H9 (cell line): ENCODE measurements at regions not wholly inside any gene's neighbourhood (a gene's known extent, or its start where the extent isn't known, plus 50 kb on each side); places are given as distances from the start of the nearest gene placed in this dataset.

Experiments
- DNase-seq: peaks from one replicate; pipeline ENCODE4 v3.0.0-alpha.2; 2017
- H2AFZ ChIP-seq: one replicate; pipeline ENCODE4 v1.6.1; 2013; ENCODE audit warnings: mild to moderate bottlenecking, low read length, control low read depth, moderate library complexity
- H2AK5ac ChIP-seq: 2 replicates; pipeline ENCODE4 v1.6.1; 2013; ENCODE audit warnings: low read length, control low read depth, mixed read lengths; ENCODE audit not compliant: insufficient read length
- H2BK120ac ChIP-seq: one replicate; pipeline ENCODE4 v1.6.1; 2013; ENCODE audit warnings: low read depth, mild to moderate bottlenecking, low read length, control low read depth, inconsistent platforms; ENCODE audit not compliant: poor library complexity, severe bottlenecking
- H2BK12ac ChIP-seq: 2 replicates; pipeline ENCODE4 v1.6.1; 2013; ENCODE audit warnings: low read length, control low read depth, mixed read lengths, low read depth; ENCODE audit not compliant: insufficient read length
- H2BK15ac ChIP-seq: 2 replicates; pipeline ENCODE4 v1.6.1; 2013; ENCODE audit warnings: low read depth, low read length, control low read depth
- H2BK20ac ChIP-seq: one replicate; pipeline ENCODE4 v1.6.1; 2013; ENCODE audit warnings: low read depth, mild to moderate bottlenecking, low read length, control low read depth, inconsistent platforms; ENCODE audit not compliant: poor library complexity, severe bottlenecking
- H2BK5ac ChIP-seq: 2 replicates; pipeline ENCODE4 v1.6.1; 2013; ENCODE audit warnings: low read length, control low read depth, mixed read lengths; ENCODE audit not compliant: insufficient read length
- H3K14ac ChIP-seq: 2 replicates; pipeline ENCODE4 v1.6.1; 2013; ENCODE audit warnings: low read length, control low read depth; ENCODE audit not compliant: insufficient read depth
- H3K18ac ChIP-seq: 2 replicates; pipeline ENCODE4 v1.6.1; 2013; ENCODE audit warnings: low read depth, mild to moderate bottlenecking, mixed read lengths, low read length, control low read depth; ENCODE audit not compliant: insufficient read length
- H3K23ac ChIP-seq: 2 replicates; pipeline ENCODE4 v1.6.1; 2013; ENCODE audit warnings: low read length, control low read depth, mixed read lengths, low read depth; ENCODE audit not compliant: insufficient read length
- H3K23me2 ChIP-seq: 2 replicates; pipeline ENCODE4 v1.6.1; 2013; ENCODE audit warnings: low read depth, mild to moderate bottlenecking, mixed read lengths, low read length, control low read depth; ENCODE audit not compliant: insufficient read length, poor library complexity, severe bottlenecking
- H3K27ac ChIP-seq: 2 replicates; pipeline ENCODE4 v1.5.1; 2013; ENCODE audit warnings: low read length, control low read depth, mixed read lengths, low read depth; ENCODE audit not compliant: insufficient read length
- H3K27me3 ChIP-seq: 2 replicates; pipeline ENCODE4 v1.6.1; 2013; ENCODE audit warnings: low read length, control low read depth, inconsistent platforms; ENCODE audit not compliant: insufficient read depth
- H3K4ac ChIP-seq: 2 replicates; pipeline ENCODE4 v1.6.1; 2013; ENCODE audit warnings: low read depth, mild to moderate bottlenecking, control low read depth, inconsistent platforms, low read length, moderate library complexity
- H3K4me1 ChIP-seq: 2 replicates; pipeline ENCODE4 v1.6.1; 2013; ENCODE audit warnings: low read length, control low read depth, inconsistent platforms; ENCODE audit not compliant: insufficient read depth
- H3K4me2 ChIP-seq: 2 replicates; pipeline ENCODE4 v1.6.1; 2013; ENCODE audit warnings: low read length, control low read depth, mixed read lengths; ENCODE audit not compliant: insufficient read length, insufficient read depth
- H3K56ac ChIP-seq: 2 replicates; pipeline ENCODE4 v1.6.1; 2013; ENCODE audit warnings: low read depth, mild to moderate bottlenecking, mixed read lengths, low read length, control low read depth; ENCODE audit not compliant: insufficient read length
- H3K79me1 ChIP-seq: 2 replicates; pipeline ENCODE4 v1.6.1; 2013; ENCODE audit warnings: low read depth, mild to moderate bottlenecking, moderate library complexity, low read length, control low read depth, inconsistent platforms; ENCODE audit not compliant: insufficient read depth, poor library complexity, severe bottlenecking
- H3K79me2 ChIP-seq: 2 replicates; pipeline ENCODE4 v1.6.1; 2013; ENCODE audit warnings: low read length, control low read depth, inconsistent platforms; ENCODE audit not compliant: insufficient read depth
- H3K9ac ChIP-seq: 2 replicates; pipeline ENCODE4 v1.6.1; 2013; ENCODE audit warnings: low read length, control low read depth, mixed read lengths; ENCODE audit not compliant: insufficient read length; ENCODE audit errors: extremely low read depth
- H3K9me3 ChIP-seq: one replicate; pipeline ENCODE4 v1.6.1; 2013; ENCODE audit warnings: low read depth, low read length, inconsistent platforms; ENCODE audit not compliant: control insufficient read depth
- H3T11ph ChIP-seq: one replicate; pipeline ENCODE4 v1.6.1; 2013; ENCODE audit warnings: mild to moderate bottlenecking, low read length, control low read depth, inconsistent platforms
- H4K20me1 ChIP-seq: one replicate; pipeline ENCODE4 v1.6.1; 2013; ENCODE audit not compliant: control insufficient read depth, insufficient read length, insufficient read depth
- H4K5ac ChIP-seq: 2 replicates; pipeline ENCODE4 v1.6.1; 2013; ENCODE audit warnings: low read depth, mild to moderate bottlenecking, mixed read lengths, low read length, control low read depth; ENCODE audit not compliant: insufficient read length
- H4K8ac ChIP-seq: replicated peaks from 2 replicates; pipeline ENCODE4 v1.6.1; 2013; ENCODE audit warnings: low read length, control low read depth, mixed read lengths, low read depth; ENCODE audit not compliant: insufficient read length
- H4K91ac ChIP-seq: 2 replicates; pipeline ENCODE4 v1.6.1; 2013; ENCODE audit warnings: low read depth, mild to moderate bottlenecking, moderate library complexity, mixed read lengths, low read length, control low read depth; ENCODE audit not compliant: insufficient read length
- H3K27ac Mint-ChIP-seq, 3 experiments: 2 replicates in 2 of 3; 3 replicates in 1 of 3; pipeline ENCODE4 v1.8.0; 2020 to 2021; ENCODE audit warnings: mixed read lengths in 3 of 3, mild to moderate bottlenecking in 1 of 3, moderate library complexity in 1 of 3
- H3K27me3 Mint-ChIP-seq: 2 replicates; pipeline ENCODE4 v1.8.0; 2021; ENCODE audit warnings: low read depth, mild to moderate bottlenecking, moderate library complexity, mixed read lengths
- H3K36me3 Mint-ChIP-seq, 3 experiments: 2 replicates in 2 of 3; 3 replicates in 1 of 3; pipeline ENCODE4 v1.8.0; 2020 to 2021; ENCODE audit warnings: low read depth in 3 of 3, mixed read lengths in 3 of 3; ENCODE audit not compliant: insufficient read depth in 1 of 3
- H3K4me1 Mint-ChIP-seq, 2 experiments: 2 replicates each; pipeline ENCODE4 v1.8.0; 2020; ENCODE audit warnings: mixed read lengths in 2 of 2
- H3K4me3 Mint-ChIP-seq, 2 experiments: 2 replicates in 1 of 2; 3 replicates in 1 of 2; pipeline ENCODE4 v1.8.0; 2020 to 2021; ENCODE audit warnings: mild to moderate bottlenecking in 2 of 2, mixed read lengths in 2 of 2, moderate library complexity in 1 of 2
- H3K9me3 Mint-ChIP-seq, 2 experiments: 2 replicates in 1 of 2; 3 replicates in 1 of 2; pipeline ENCODE4 v1.8.0; 2020; ENCODE audit warnings: mild to moderate bottlenecking in 2 of 2, mixed read lengths in 2 of 2, moderate library complexity in 1 of 2
- WGBS: extraction: QIAGEN DNeasy Blood & Tissue Kit; methylation state at CpG from one replicate; pipeline ENCODE4 v1.1.7; 2013; ENCODE audit warnings: missing lambda C conversion rate, low lambda C conversion rate, mixed read lengths; ENCODE audit not compliant: insufficient read length; ENCODE audit errors: extremely low coverage; 5-methylcytosine and 5-hydroxymethylcytosine counted together
- TF ChIP-seq, protein P1 (sequence below): fragments of 200-600 bp; sonication (generic); conservative IDR thresholded peaks from 3 replicates; pipeline ENCODE4 v1.8.0; 2021; ENCODE audit warnings: antibody characterized with exemption, mild to moderate bottlenecking

DNA sequence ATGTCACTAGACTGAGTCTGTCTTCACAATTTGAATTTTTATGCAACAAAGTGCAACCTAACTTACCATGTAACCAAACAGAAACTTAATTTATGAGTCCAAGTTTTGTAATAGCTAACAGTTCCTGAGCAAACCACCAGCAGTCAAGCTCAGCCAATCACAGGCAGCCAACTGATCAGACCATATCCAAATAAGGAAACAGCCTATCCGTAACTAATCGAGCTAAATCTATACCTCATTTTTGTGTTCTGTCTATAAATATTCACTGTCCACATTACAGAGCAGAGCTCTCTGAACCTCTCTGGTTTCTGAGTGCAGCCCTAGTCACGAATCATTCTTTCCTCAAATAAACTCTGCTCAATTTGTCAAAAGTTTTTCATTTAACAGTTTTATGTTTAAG lies 367.6 kb downstream of the PRR32 start:
- no peak overlapping the region for H3K4ac ChIP-seq
- H4K8ac ChIP-seq = no peak overlapping the region
- H3K27ac ChIP-seq = no peak overlapping the region
- DNase-seq = no peak
- no peak overlapping the region for H2BK12ac ChIP-seq
- no peak overlapping the region; a peak in 1 of 7 replicates for H3K27ac Mint-ChIP-seq
- peaks cover 5% of the 10 kb centered on the region in 2 experiments for H3K9me3 Mint-ChIP-seq
- H3K4me1 ChIP-seq = no peaks in the 10 kb centered on the region
- H3K14ac ChIP-seq = no peak overlapping the region
- TF ChIP-seq, protein P1, sequence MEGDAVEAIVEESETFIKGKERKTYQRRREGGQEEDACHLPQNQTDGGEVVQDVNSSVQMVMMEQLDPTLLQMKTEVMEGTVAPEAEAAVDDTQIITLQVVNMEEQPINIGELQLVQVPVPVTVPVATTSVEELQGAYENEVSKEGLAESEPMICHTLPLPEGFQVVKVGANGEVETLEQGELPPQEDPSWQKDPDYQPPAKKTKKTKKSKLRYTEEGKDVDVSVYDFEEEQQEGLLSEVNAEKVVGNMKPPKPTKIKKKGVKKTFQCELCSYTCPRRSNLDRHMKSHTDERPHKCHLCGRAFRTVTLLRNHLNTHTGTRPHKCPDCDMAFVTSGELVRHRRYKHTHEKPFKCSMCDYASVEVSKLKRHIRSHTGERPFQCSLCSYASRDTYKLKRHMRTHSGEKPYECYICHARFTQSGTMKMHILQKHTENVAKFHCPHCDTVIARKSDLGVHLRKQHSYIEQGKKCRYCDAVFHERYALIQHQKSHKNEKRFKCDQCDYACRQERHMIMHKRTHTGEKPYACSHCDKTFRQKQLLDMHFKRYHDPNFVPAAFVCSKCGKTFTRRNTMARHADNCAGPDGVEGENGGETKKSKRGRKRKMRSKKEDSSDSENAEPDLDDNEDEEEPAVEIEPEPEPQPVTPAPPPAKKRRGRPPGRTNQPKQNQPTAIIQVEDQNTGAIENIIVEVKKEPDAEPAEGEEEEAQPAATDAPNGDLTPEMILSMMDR = no peak
- no peak overlapping the region for H2BK15ac ChIP-seq
- no peak overlapping the region for H2BK5ac ChIP-seq
- H3K4me3 Mint-ChIP-seq = no peak overlapping the region
- no peak overlapping the region for H3K18ac ChIP-seq
- no peaks in the 10 kb centered on the region for H3K36me3 Mint-ChIP-seq
- H4K91ac ChIP-seq = no peak overlapping the region
- no peaks in the 10 kb centered on the region for H3K27me3 ChIP-seq
- no peak overlapping the region for H3K4me2 ChIP-seq
- no peak overlapping the region for H4K5ac ChIP-seq
- H3K23ac ChIP-seq = no peak overlapping the region
- H3K9ac ChIP-seq = no peak overlapping the region
- no CpG with 5 or more reads among the region's 3 CpGs for WGBS
- H2AK5ac ChIP-seq = no peak overlapping the region
- no peaks in the 10 kb centered on the region for H4K20me1 ChIP-seq
- no peaks in the 10 kb centered on the region for H3K79me2 ChIP-seq
- no peak overlapping the region for H2BK20ac ChIP-seq
- no peak overlapping the region for H2AFZ ChIP-seq
- no peaks in the 10 kb centered on the region for H3K9me3 ChIP-seq
- no peaks in the 10 kb centered on the region for H3K27me3 Mint-ChIP-seq
- no peaks in the 10 kb centered on the region for H3K23me2 ChIP-seq
- H2BK120ac ChIP-seq = no peak overlapping the region
- H3K79me1 ChIP-seq = no peaks in the 10 kb centered on the region
- no peak overlapping the region for H3K56ac ChIP-seq
- no peak overlapping the region for H3T11ph ChIP-seq
- no peaks in the 10 kb centered on the region for H3K4me1 Mint-ChIP-seq
